Ovary (tissue), 3 donors: ENCODE measurements at regions not wholly inside any gene's neighbourhood (a gene's known extent, or its start where the extent isn't known, plus 50 kb on each side); places are given as distances from the start of the nearest gene placed in this dataset.

ENCODE experiments used
- EP300 ChIP-seq: sonication (generic); formaldehyde crosslinking; IDR thresholded peaks from one replicate; pipeline ENCODE4 v1.6.1; 2017; ENCODE audit warnings: antibody characterized with exemption
- POLR2A ChIP-seq: fragments of 450-650 bp; IDR thresholded peaks from one replicate; pipeline ENCODE4 v1.6.1; 2017; ENCODE audit warnings: antibody characterized with exemption, mild to moderate bottlenecking, moderate library complexity
- TF ChIP-seq, protein P1 (sequence below), 3 donors: fragments of 450-650 bp in 2 of 3; fragments of 200-600 bp in 1 of 3; IDR thresholded peaks; one replicate each; pipeline versions ENCODE4 v1.5.1 to v1.8.0; 2016 to 2022; ENCODE audit warnings: antibody characterized with exemption in 3 of 3, mild to moderate bottlenecking in 1 of 3
- donor health status: DM: no; HTN: no; CAD: no.

GRCh38 chrX:36480441-36480990 is 527.6 kb upstream of the FAM47C start:
- TF ChIP-seq, protein P1, sequence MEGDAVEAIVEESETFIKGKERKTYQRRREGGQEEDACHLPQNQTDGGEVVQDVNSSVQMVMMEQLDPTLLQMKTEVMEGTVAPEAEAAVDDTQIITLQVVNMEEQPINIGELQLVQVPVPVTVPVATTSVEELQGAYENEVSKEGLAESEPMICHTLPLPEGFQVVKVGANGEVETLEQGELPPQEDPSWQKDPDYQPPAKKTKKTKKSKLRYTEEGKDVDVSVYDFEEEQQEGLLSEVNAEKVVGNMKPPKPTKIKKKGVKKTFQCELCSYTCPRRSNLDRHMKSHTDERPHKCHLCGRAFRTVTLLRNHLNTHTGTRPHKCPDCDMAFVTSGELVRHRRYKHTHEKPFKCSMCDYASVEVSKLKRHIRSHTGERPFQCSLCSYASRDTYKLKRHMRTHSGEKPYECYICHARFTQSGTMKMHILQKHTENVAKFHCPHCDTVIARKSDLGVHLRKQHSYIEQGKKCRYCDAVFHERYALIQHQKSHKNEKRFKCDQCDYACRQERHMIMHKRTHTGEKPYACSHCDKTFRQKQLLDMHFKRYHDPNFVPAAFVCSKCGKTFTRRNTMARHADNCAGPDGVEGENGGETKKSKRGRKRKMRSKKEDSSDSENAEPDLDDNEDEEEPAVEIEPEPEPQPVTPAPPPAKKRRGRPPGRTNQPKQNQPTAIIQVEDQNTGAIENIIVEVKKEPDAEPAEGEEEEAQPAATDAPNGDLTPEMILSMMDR (IDR thresholded peaks at IDR 0.05): no peak
- no peak for TF ChIP-seq POLR2A
- no peak for TF ChIP-seq EP300
